Colonic mucosa (tissue), 4 donors: ENCODE measurements at regions not wholly inside any gene's neighbourhood (a gene's known extent, or its start where the extent isn't known, plus 50 kb on each side); places are given as distances from the start of the nearest gene placed in this dataset.

ENCODE experiments used
- DNase-seq: peaks from one replicate; pipeline ENCODE4 v3.0.0-alpha.2; 2020
- H3K27ac ChIP-seq: fragments of 200-600 bp; one replicate; pipeline ENCODE4 v1.8.0; 2021
- H3K27me3 ChIP-seq: fragments of 200-600 bp; one replicate; pipeline ENCODE4 v1.8.0; 2021
- H3K36me3 ChIP-seq: fragments of 200-600 bp; one replicate; pipeline ENCODE4 v1.8.0; 2021
- H3K4me1 ChIP-seq: fragments of 200-600 bp; one replicate; pipeline ENCODE4 v1.8.0; 2021; ENCODE audit warnings: mild to moderate bottlenecking
- H3K4me3 ChIP-seq: fragments of 200-600 bp; one replicate; pipeline ENCODE4 v1.8.0; 2021
- H3K9ac ChIP-seq, 2 donors: one replicate each; pipeline ENCODE4 v1.7.0; 2013; ENCODE audit warnings: control low read depth in 2 of 2, low read depth in 2 of 2, low read length in 2 of 2
- H3K9me3 ChIP-seq: fragments of 200-600 bp; one replicate; pipeline ENCODE4 v1.8.0; 2021
- intact Hi-C: fragments of 100-400 bp; cut with DNase I; formaldehyde crosslinking; loops from one replicate; pipeline ENCODE4 v1.14.1; 2022
- TF ChIP-seq, protein P1 (sequence below): fragments of 200-600 bp; IDR thresholded peaks from one replicate; pipeline ENCODE4 v1.8.0; 2022; ENCODE audit warnings: antibody characterized with exemption, mild to moderate bottlenecking
- donor health status: healthy.
- donor health status: DM: no; HTN: no; CAD: no.
- donor health status: DM: no; HTN: no; CAD: no.

DNA sequence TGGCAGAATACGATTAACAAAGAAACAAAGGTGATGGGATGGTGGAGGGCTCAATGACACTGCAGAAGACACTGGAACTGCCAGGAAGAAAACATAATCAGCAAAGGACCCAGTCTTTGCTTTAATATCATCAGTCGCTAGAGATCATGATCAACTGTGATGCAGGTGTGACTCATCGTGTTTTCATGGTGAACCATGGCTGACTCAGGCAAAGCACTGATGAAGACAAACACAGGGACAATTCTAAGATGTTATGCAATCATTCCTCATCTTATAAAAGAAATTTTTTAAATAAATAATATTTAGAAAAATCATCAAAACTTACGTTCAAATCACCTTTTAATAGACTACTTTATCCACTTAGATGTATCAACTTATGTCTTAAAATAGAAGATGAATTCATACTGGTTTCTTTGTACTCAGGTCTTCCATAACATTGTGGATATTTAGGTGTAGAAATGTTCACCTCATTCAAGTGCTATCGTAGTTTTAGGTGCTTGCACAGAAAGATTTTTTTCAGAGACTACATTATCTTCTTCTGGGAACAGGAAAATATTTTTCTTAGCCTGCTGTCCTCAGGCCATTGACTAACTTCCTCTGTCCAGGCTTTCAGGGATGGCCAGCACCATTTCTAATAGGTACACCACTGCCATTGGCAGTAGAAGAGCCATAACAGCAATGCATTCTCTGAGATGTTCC, 673.4 kb upstream of the MEF2C start:
- Histone ChIP-seq H3K4me3 (no peak overlapping the region), H3K27ac (no peak overlapping the region), H3K9ac (no peak overlapping the region), H3K9me3 (no peaks in the 10 kb centered on the region), H3K36me3 (no peaks in the 10 kb centered on the region), H3K27me3 (no peaks in the 10 kb centered on the region), H3K4me1 (no peaks in the 10 kb centered on the region)
- TF ChIP-seq, protein P1, sequence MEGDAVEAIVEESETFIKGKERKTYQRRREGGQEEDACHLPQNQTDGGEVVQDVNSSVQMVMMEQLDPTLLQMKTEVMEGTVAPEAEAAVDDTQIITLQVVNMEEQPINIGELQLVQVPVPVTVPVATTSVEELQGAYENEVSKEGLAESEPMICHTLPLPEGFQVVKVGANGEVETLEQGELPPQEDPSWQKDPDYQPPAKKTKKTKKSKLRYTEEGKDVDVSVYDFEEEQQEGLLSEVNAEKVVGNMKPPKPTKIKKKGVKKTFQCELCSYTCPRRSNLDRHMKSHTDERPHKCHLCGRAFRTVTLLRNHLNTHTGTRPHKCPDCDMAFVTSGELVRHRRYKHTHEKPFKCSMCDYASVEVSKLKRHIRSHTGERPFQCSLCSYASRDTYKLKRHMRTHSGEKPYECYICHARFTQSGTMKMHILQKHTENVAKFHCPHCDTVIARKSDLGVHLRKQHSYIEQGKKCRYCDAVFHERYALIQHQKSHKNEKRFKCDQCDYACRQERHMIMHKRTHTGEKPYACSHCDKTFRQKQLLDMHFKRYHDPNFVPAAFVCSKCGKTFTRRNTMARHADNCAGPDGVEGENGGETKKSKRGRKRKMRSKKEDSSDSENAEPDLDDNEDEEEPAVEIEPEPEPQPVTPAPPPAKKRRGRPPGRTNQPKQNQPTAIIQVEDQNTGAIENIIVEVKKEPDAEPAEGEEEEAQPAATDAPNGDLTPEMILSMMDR, result no peak
- intact Hi-C loops, result no loop called here
- no peak for DNase-seq

DNA sequence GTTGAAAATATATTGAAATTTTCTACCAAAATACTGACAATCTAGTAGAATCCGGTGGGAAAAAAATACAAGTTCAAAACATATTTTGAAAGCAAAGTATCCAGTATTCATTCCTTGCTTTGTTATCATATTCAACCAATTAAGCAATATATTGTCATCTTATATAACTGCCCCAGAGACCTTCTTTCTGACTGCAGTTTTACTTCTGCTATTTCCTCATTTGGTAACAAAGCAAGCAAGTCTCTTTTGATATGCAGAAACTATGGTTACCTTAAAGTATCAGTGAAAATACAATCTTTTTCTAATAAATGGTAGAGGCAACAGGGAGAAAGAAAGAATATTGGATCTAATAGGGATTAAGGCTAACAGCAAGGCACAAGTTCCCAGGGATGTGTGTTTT, 663.7 kb upstream of the MEF2C start:
- TF ChIP-seq, protein P1, result no peak
- H3K4me3 ChIP-seq, result no peak overlapping the region

DNA sequence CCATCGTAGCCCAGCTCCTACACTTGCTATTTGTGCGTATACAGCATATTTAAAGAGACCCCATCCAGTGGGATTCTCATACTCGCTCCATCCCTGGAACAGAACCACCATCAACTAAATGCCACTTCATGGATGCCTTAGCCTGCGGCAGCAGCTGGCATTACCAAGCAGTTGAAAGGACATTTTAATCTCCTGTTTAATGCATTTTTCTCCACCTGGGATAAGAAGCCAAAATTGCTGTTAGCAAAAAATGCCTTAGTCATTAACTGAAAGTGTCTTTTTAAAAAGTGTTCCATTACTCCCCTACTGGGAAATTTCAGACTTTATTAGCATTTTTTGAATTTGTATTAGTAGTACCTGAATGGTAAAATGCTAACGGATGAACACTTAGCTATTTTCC, 662.6 kb upstream of the MEF2C start:
- H3K36me3 ChIP-seq, result no peaks in the 10 kb centered on the region

More for the DNA sequence above, 663.7 kb upstream of the MEF2C start:
- no peaks in the 10 kb centered on the region for H3K36me3 ChIP-seq
- no peaks in the 10 kb centered on the region for H3K9me3 ChIP-seq
- H3K27ac ChIP-seq, result no peak overlapping the region
- H3K4me1 ChIP-seq, result no peaks in the 10 kb centered on the region
- no peak overlapping the region for H3K9ac ChIP-seq
- intact Hi-C loops, result no loop called here
- no peak for DNase-seq
- H3K27me3 ChIP-seq, result no peaks in the 10 kb centered on the region

DNA sequence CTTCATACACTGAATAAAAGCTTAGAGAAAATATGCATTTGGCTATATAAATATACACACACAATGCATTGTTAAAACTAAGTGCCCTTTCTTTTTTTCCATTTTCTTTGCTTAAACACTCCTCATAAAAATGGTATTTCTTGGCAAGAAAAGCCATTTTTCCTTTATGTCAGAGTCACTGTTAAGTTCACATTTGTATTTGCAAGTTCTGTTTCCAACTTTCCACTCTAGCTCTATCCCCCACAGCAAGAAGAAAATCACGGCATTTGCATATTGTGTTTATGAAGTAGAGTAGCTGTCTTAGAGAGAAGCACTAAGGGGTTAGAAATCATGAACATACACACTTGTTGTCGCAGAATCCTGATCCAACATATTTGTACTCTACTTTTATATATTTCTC, 662.1 kb upstream of the MEF2C start:
- no peaks in the 10 kb centered on the region for H3K27me3 ChIP-seq
- no peaks in the 10 kb centered on the region for H3K4me1 ChIP-seq
- no peak for DNase-seq
- H3K27ac ChIP-seq, result no peak overlapping the region
- no peaks in the 10 kb centered on the region for H3K9me3 ChIP-seq
- TF ChIP-seq, protein P1, result no peak
- no peak overlapping the region for H3K9ac ChIP-seq
- no peaks in the 10 kb centered on the region for H3K36me3 ChIP-seq
- intact Hi-C loops, result no loop called here
- H3K4me3 ChIP-seq, result no peak overlapping the region

More for the DNA sequence above, 662.6 kb upstream of the MEF2C start:
- TF ChIP-seq, protein P1, result no peak
- Histone ChIP-seq H3K4me3 (no peak overlapping the region), H3K27ac (no peak overlapping the region), H3K27me3 (no peaks in the 10 kb centered on the region), H3K4me1 (no peaks in the 10 kb centered on the region), H3K9ac (no peak overlapping the region), H3K9me3 (no peaks in the 10 kb centered on the region)
- DNase-seq, result no peak
- intact Hi-C loops, result no loop called here

DNA sequence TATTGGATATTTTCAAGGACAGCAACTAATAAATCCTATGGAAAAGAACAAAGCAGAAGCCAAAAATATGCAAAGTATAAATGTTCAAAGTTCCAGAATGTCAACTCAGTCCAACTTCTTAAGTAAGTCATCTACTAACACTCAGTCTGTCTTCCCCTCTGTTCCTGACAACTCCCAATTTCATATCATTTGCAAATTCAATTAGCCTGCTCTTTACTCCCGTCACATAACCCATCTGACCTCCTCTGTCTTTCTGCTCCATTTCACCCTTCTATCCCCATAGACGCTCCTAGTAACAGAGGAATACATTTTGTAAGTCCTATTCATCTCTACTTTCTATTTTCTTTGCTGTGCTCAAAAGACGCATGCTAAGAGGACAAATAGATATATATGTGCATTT, 659.8 kb upstream of the MEF2C start:
- intact Hi-C loops, result no loop called here
- no peaks in the 10 kb centered on the region for H3K9me3 ChIP-seq
- no peak for DNase-seq
- H3K9ac ChIP-seq, result no peak overlapping the region
- no peak overlapping the region for H3K4me3 ChIP-seq
- H3K36me3 ChIP-seq, result no peaks in the 10 kb centered on the region
- H3K27ac ChIP-seq, result no peak overlapping the region
- no peaks in the 10 kb centered on the region for H3K4me1 ChIP-seq
- TF ChIP-seq, protein P1, result no peak
- no peaks in the 10 kb centered on the region for H3K27me3 ChIP-seq
